WTC11 (cell line): ENCODE measurements at regions not wholly inside any gene's neighbourhood (a gene's known extent, or its start where the extent isn't known, plus 50 kb on each side); places are given as distances from the start of the nearest gene placed in this dataset.

ENCODE experiments used
- ATAC-seq: fragments of 200-7000 bp; cut with Tn5 transposase; 2 replicates; pipeline ENCODE4 v1.10.0; 2021; ENCODE audit warnings: mild to moderate bottlenecking, moderate library complexity
- CTCF ChIA-PET: fragments of 300-600 bp; sonication (Branson Sonifier 250); formaldehyde crosslinking; loops from one replicate; lab custom pipeline; 2021; ENCODE audit warnings: antibody characterized with exemption; lab: Charles Lee
- POLR2A ChIA-PET: fragments of 350-600 bp; sonication (Branson Sonifier 250); formaldehyde crosslinking; loops from one replicate; lab custom pipeline; 2021; ENCODE audit warnings: antibody characterized with exemption; lab: Charles Lee
- DNase-seq: peaks from one replicate; pipeline ENCODE4 v3.0.0; 2021; ENCODE audit warnings: low spot score
- H3K27ac Mint-ChIP-seq: 2 replicates; pipeline ENCODE4 v1.8.0; 2021; ENCODE audit warnings: mixed read lengths
- H3K27me3 Mint-ChIP-seq: 2 replicates; pipeline ENCODE4 v1.8.0; 2021; ENCODE audit warnings: low read depth, mild to moderate bottlenecking, moderate library complexity, mixed read lengths
- H3K36me3 Mint-ChIP-seq: 2 replicates; pipeline ENCODE4 v1.8.0; 2021; ENCODE audit warnings: mixed read lengths
- H3K4me1 Mint-ChIP-seq: 2 replicates; pipeline ENCODE4 v1.8.0; 2022; ENCODE audit warnings: mixed read lengths
- H3K4me3 Mint-ChIP-seq: 2 replicates; pipeline ENCODE4 v1.8.0; 2021; ENCODE audit warnings: mild to moderate bottlenecking, moderate library complexity, mixed read lengths
- H3K9me3 Mint-ChIP-seq: 2 replicates; pipeline ENCODE4 v1.8.0; 2021; ENCODE audit warnings: mixed read lengths
- AFF4 ChIP-seq: sonication (generic); formaldehyde crosslinking; IDR thresholded peaks from 2 replicates; pipeline ENCODE4 v1.8.1; 2023; ENCODE audit warnings: mild to moderate bottlenecking, missing genetic modification reagents, borderline replicate concordance
- ATF1 ChIP-seq: sonication (generic); formaldehyde crosslinking; IDR thresholded peaks from 2 replicates; pipeline ENCODE4 v1.8.1; 2023; ENCODE audit warnings: mild to moderate bottlenecking, moderate library complexity, missing genetic modification reagents
- ATF3 ChIP-seq: sonication (generic); formaldehyde crosslinking; conservative IDR thresholded peaks from 2 replicates; pipeline ENCODE4 v1.8.1; 2022; ENCODE audit warnings: mild to moderate bottlenecking, missing genetic modification reagents
- ATF6 ChIP-seq: sonication (generic); formaldehyde crosslinking; IDR thresholded peaks from 2 replicates; pipeline ENCODE4 v1.8.1; 2023; ENCODE audit warnings: mild to moderate bottlenecking, missing genetic modification reagents
- E2F5 ChIP-seq: sonication (generic); formaldehyde crosslinking; IDR thresholded peaks from 2 replicates; pipeline ENCODE4 v1.8.1; 2022; ENCODE audit warnings: mild to moderate bottlenecking, moderate library complexity, missing genetic modification reagents
- GTF2I ChIP-seq: fragments of 250-450 bp; sonication (Bioruptor Pico); conservative IDR thresholded peaks from 2 replicates; pipeline ENCODE4 v1.4.0; 2021; ENCODE audit warnings: mild to moderate bottlenecking
- HMGA2 ChIP-seq: fragments of 250-450 bp; sonication (Bioruptor Pico); IDR thresholded peaks from 2 replicates; pipeline ENCODE4 v1.4.0; 2021; ENCODE audit warnings: mild to moderate bottlenecking, moderate library complexity
- IRF2 ChIP-seq: sonication (generic); formaldehyde crosslinking; IDR thresholded peaks from 2 replicates; pipeline ENCODE4 v1.8.0; 2022; ENCODE audit warnings: low read depth, missing genetic modification reagents, borderline replicate concordance
- MLX ChIP-seq: sonication (generic); formaldehyde crosslinking; IDR thresholded peaks from 2 replicates; pipeline ENCODE4 v1.8.1; 2023; ENCODE audit warnings: mild to moderate bottlenecking, missing genetic modification reagents, moderate library complexity
- NR2C2 ChIP-seq: sonication (generic); formaldehyde crosslinking; IDR thresholded peaks from 2 replicates; pipeline ENCODE4 v1.8.0; 2022; ENCODE audit warnings: mild to moderate bottlenecking, missing genetic modification reagents
- NR3C1 ChIP-seq: sonication (generic); formaldehyde crosslinking; conservative IDR thresholded peaks from 2 replicates; pipeline ENCODE4 v1.8.1; 2023; ENCODE audit warnings: low read depth, mild to moderate bottlenecking, missing genetic modification reagents
- SMAD3 ChIP-seq: sonication (generic); formaldehyde crosslinking; IDR thresholded peaks from 2 replicates; pipeline ENCODE4 v1.8.0; 2022; ENCODE audit warnings: missing genetic modification reagents, mild to moderate bottlenecking, borderline replicate concordance
- SOX15 ChIP-seq: fragments of 250-450 bp; sonication (Bioruptor Pico); IDR thresholded peaks from 2 replicates; pipeline ENCODE4 v1.9.0; 2021; ENCODE audit warnings: mild to moderate bottlenecking
- SP1 ChIP-seq: sonication (generic); formaldehyde crosslinking; conservative IDR thresholded peaks from 2 replicates; pipeline ENCODE4 v1.8.1; 2022; ENCODE audit warnings: missing genetic modification reagents
- USF1 ChIP-seq: sonication (generic); formaldehyde crosslinking; IDR thresholded peaks from 2 replicates; pipeline ENCODE4 v1.8.0; 2022; ENCODE audit warnings: mild to moderate bottlenecking, missing genetic modification reagents
- ZNF317 ChIP-seq: sonication (generic); formaldehyde crosslinking; IDR thresholded peaks from 2 replicates; pipeline ENCODE4 v1.8.1; 2023; ENCODE audit warnings: low read depth, mild to moderate bottlenecking, moderate library complexity, missing genetic modification reagents, borderline replicate concordance
- ZNF423 ChIP-seq: fragments of 250-450 bp; sonication (Bioruptor Pico); IDR thresholded peaks from 2 replicates; pipeline ENCODE4 v2.1.2; 2022; ENCODE audit warnings: mild to moderate bottlenecking, moderate library complexity
- ZNF532 ChIP-seq: fragments of 250-450 bp; sonication (Bioruptor Pico); IDR thresholded peaks from 2 replicates; pipeline ENCODE4 v1.9.0; 2021; ENCODE audit warnings: mild to moderate bottlenecking, borderline replicate concordance

GRCh38 chr2:40725950-40726349, 274.1 kb upstream of the SLC8A1 start:
- POLR2A ChIA-PET, result no interaction called here
- DNase-seq, result no peak
- no peak for ATAC-seq
- Mint-ChIP-seq H3K27me3 (no peaks in the 10 kb centered on the region), H3K27ac (no peak overlapping the region), H3K4me3 (no peak overlapping the region), H3K36me3 (peaks cover 5% of the 10 kb centered on the region), H3K4me1 (no peaks in the 10 kb centered on the region), H3K9me3 (peaks cover 9% of the 10 kb centered on the region)
- TF ChIP-seq ZNF317, result no peak
- TF ChIP-seq USF1 (CRISPR knock-in tag), result no peak
- no peak for TF ChIP-seq ZNF532 (CRISPR knock-in tag)
- no peak for TF ChIP-seq SP1 (CRISPR knock-in tag)
- TF ChIP-seq GTF2I (CRISPR knock-in tag), result no peak
- TF ChIP-seq MLX (CRISPR knock-in tag), result no peak
- TF ChIP-seq IRF2 (CRISPR knock-in tag), result no peak
- no peak for TF ChIP-seq NR2C2 (CRISPR knock-in tag)
- no peak for TF ChIP-seq NR3C1 (CRISPR knock-in tag)
- TF ChIP-seq ATF6 (CRISPR knock-in tag), result no peak
- CTCF ChIA-PET, result no interaction called here

- ATAC-seq (no peak), DNase-seq (no peak)
- ChIA-PET CTCF (interaction anchor here (0.9 kb wide), 1 partner anchor 247 kb away, joined by 4 read pairs; no protein-coding TSS in a partner anchor), POLR2A (no interaction called here)
- Mint-ChIP-seq H3K4me1 (peaks cover 12% of the 10 kb centered on the region), H3K27ac (no peak overlapping the region), H3K4me3 (no peak overlapping the region), H3K36me3 (no peaks in the 10 kb centered on the region), H3K27me3 (no peaks in the 10 kb centered on the region), H3K9me3 (no peaks in the 10 kb centered on the region)
- no peak for TF ChIP-seq HMGA2 (CRISPR knock-in tag)
- no peak for TF ChIP-seq SP1 (CRISPR knock-in tag)
- TF ChIP-seq SOX15 (CRISPR knock-in tag), result no peak
- TF ChIP-seq SMAD3, result no peak
- no peak for TF ChIP-seq AFF4 (CRISPR knock-in tag)
- no peak for TF ChIP-seq ATF3
- no peak for TF ChIP-seq E2F5 (CRISPR knock-in tag)
- no peak for TF ChIP-seq ZNF423 (CRISPR knock-in tag)
- no peak for TF ChIP-seq ATF1 (CRISPR knock-in tag)
- TF ChIP-seq ZNF532 (CRISPR knock-in tag), result no peak
These were observed 282.9 kb upstream of the SLC8A1 start for GRCh38 chr2:40734797-40735196.
